Activated CD4-positive, alpha-beta T cell treated with anti-CD3 and anti-CD28 coated beads, Interleukin-2, amount 50 U/mL, for 16 hours (primary cell): ENCODE measurements at regions not wholly inside any gene's neighbourhood (a gene's known extent, or its start where the extent isn't known, plus 50 kb on each side); places are given as distances from the start of the nearest gene placed in this dataset.
A peak's percentile ranks its signal among the peaks of the same experiment; 100 is the strongest.
"Not testable (repeated sequence)": the region's sequence is repeated elsewhere in the genome, so short reads cannot be mapped to it uniquely, and the experiment has no call there.

Experiments used
- DNase-seq: peaks from one replicate; pipeline ENCODE4 v3.0.0-alpha.2; 2020

DNA sequence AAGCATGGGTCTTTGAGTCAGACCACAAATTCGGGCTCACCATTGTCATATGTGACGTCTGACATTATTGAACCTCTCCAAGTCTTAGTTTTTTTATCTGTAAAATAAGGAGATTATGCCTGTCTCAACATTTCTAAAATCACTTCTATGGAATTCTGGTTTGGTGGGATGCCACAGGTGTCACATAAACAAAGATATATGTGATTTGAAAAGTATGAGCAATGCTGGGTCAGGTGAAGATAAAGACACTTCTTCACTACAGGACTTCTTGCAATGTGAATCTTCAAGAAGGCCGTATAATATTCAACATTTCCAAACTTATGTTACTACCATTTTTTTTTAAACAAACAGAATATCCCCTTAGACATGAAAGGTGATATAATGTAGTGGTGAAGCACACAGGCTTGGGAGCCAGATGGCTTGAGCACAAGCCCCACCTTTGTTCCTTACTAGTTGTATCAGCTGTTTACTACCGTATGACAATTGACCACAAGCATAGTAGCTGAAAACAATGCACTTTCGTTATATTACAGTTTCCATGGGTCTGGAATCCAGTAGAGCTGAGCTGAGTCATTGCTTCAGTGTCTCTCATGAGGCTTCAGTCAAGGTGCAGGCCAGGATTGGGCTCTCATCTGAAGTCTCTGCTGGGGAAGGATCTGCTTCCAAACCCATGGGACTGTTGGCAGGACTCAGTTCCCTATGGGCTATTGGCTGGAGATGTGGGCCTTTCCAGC, 87.7 kb downstream of the UTP18 start:
- DNase-seq = no peak

DNA sequence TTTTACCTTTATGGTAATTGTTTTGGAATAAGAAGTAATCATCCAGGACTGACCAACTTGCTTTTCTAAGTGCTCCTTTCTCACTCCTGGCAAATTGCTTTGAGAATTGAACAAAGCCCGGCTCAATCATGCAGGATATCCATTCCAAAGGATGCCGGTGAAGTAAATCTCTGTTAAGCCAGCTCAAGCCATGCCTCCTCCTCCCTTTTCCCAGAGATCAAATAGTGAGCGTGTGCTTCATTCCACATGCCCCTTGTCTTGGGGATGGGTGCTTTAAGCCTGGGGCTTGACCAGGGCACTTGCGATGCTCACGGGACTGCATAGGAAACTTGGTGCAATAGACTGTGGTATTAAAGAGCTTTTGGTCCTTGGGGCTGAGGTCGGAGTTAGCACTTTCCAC, 90.7 kb downstream of the UTP18 start:
- no peak for DNase-seq

DNA sequence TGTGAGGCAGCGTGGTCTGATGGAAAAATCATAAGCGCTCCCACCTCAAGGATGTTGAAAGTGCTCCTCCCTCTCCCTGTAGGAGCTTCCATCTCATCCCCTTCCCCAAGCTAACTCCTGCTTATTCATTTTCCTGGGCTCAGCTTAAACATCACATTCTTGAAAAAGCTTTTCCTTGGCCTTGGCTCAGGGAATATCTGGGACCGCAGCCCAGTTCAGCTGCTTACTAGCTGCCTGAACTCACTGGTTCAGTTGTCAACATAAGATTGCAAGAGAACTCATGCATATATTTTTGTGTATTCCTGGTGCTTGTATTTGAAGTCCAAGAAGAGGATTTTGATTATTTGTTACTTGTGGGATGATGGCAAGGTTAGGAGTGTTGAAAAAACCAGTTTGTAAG, 91.5 kb downstream of the UTP18 start:
- DNase-seq = no peak

DNA sequence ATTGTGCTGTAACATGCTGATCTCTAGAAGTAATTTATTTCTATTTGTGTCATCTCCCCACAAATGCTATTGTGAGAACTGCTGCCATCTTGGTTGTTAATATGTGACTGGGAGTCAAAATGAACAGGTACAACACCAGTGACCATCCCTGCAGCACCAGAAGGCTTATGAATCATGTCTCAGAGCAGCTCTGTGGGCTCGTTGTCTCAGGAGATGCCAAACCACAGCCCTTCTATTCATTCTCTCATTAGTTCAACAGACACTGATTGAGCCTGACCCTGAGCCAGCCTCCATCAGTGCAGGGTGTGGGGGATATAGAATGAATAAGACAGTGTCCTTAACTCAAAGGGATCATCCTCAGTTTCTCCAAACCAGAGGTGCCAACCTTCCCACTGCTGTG, 92.5 kb downstream of the UTP18 start:
- no peak for DNase-seq

DNA sequence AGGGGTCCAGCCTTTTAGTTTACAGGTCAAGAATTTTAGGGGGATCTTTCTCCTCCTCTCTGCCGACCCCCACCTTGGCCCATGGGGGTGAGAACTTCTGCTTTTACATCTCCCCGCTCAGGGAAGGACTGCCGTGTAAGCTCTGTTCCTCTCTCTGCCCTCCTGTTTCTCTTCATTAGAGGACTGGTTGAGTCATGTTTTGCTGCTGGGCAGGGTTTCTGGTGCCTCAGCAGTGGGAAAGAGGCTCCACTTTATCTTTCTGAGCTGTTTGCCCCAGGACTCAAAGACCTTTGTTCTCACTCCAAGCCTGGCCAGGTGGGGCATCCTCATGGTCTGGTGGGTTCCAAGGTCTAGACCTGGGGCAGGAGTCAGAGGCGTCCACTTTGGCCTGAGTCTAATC, 93.0 kb downstream of the UTP18 start:
- DNase-seq = no peak

DNA sequence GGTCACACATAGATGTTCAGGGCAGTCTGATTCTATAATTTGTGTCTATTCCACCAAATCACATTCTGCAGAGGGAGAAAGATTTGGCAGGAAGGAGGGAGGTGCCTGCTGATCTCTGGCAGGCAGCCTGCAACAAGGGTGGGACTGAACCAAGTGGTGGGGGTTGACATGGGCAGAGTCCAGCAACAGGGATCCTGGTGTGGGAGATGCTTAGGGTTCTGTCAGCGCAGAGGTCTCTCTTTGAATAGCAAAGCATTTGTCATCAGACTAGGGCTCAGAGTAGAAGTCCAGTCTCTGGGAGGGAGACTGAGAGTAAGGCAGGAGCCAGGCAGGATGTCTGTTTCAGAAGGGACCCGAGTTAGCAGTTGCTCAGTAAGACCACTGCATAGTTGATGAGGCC, 94.6 kb downstream of the UTP18 start:
- DNase-seq = no peak

DNA sequence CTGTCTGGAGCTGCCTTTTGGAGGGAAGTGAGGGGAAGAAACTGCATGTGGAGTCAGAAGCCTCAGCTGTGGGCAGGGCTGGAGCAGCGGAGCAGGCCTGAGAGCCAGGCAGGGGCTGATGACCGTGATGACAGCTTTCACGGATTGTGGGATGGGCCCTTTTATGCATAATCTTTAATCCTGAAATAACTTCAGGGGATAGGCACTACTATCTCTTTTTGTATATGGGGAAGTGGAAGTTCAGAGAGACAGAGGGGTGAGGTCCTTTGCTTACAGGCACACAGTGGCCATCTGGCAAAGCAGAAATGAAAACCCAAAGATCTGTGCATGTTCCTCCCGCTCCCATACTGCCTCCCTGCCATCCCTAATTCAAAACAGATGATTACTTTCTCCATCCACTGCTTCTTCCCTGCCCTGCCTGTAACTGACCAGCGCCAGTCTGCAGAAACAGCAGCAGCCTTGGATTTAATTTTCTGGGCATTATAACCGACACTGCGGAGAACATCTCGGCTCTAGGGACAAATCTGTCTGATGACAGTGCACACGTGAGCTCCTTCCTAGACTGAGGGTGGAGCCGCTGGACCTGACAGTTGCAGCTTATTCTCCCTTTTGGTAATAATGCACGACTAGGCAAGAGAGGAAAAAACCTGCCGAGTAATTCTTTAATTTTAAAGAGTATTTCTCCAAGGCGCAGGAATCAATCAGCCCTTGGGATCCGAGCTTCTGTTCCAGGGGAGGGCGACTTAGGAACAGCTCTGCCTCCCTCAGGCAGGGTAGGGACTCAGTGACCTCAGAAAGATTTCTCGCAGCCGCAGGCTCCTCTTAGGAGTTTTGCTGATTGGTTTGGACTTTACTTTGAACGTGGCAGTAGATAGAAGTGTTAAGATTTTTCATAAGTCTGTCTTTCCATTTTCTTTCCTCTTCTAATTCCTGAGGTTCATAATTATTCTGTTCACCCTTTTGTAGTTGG, 95.4 kb downstream of the UTP18 start:
- DNase-seq = no peak

DNA sequence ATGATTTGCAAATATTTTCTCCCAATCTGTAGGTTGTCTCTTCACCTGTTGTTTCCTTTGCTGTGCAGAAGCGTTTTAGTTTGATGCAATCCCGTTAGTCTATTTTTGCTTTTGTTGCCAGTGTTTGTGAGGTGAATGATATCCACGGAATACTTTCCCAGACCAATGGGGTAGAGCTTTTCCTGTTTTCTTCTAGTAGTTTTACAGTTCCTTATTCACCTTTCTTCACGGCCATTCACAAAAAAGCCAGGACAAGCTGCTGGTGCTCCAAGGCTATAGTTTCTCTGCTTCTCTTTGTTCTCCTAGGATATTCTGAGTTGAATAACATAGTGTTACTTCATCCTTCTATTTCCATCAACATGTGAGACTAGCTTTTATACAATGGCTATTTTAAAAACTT, 98.7 kb downstream of the UTP18 start:
- DNase-seq = no peak

DNA sequence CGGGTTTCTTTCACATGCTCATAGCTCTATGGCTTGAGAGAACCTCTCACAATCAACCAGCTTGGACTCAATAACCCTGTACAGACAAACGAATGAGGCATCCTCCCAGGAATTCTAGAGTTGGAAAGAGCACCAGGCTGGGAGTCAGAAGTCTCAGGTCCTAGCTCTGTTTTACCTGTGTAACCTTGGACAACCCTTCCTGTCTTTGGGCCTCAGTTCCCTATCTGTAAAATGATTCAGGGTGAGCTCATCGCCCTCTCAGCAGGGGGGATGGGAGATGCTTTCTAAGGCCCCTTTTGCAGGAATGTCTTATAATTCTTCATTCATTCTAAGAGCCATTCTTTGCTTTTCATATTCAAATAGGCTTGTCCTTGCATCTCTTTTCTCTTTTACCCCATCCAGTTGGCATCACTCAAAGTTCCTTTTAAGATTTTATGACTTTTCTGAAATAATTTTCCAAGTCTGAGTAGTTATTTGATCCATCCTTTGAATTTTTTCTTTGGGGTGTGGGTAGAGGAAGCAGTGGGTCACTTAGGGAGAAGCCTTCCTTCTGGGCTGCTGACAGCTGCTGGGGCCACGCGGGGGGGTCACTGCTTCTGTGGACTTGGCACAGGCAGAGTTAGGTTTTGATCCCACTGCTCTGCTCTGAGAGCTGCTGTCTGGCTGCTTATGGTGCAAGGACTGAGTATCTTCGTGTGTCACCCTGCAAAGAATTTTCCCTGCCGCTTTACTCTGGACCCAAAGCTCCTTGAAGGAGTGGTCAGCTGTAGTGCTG, 102.7 kb downstream of the UTP18 start:
- DNase-seq = no peak

DNA sequence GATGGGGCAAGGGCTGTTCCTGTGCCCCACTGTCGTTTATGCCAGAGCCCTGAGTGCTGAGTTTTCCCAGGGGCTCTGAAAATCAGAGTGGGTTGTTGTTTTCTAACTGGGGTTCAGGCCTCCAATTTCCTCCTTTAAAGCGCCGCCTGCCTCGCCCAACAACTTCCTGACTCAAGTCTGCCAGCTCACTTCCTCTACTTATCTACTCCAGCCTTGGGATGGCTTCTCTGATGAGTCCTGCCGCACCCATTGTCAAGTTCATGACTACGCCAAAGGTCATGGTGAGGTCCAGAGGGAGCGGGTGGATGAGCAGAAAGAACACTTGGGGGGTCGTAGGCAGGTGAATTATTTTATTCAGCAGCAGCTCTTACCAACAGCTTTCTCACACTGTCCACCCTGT, 104.7 kb downstream of the UTP18 start:
- no peak for DNase-seq

DNA sequence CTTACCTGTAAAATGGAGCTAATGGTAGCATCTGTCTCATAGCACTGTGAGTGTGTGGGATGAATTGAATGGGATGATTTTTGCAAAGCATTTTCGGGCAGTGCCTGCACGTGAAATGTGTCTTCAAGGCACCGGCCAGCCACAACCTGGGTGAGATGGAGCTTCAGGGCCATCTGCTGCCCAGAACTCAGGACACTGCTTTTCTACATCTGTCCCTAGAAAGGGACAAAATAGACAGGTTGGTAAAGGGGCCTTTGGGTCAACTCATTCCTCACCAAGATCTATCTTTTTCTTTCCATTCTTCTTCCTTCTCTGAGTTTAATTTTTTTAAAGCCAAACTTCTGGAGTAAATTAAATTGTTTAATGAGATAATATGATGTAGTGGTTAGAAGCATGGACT, 106.5 kb downstream of the UTP18 start:
- no peak for DNase-seq

DNA sequence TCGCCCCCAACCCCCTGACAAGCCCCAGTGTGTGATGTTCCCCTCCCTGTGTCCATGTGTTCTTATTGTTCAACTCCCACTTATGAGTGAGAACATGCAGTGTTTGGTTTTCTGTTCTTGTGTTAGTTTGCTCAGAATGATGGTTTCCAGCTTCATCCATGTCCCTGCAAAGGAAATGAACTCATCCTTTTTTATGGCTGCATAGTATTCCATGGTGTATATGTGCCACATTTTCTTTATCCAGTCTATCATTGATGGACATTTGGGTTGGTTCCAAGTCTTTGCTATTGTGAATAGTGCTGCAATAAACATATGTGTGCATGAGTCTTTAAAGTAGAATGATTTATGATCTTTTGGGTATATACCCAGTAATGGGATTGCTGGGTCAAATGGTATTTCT, 107.5 kb downstream of the UTP18 start:
- not testable (repeated sequence) for DNase-seq

DNA sequence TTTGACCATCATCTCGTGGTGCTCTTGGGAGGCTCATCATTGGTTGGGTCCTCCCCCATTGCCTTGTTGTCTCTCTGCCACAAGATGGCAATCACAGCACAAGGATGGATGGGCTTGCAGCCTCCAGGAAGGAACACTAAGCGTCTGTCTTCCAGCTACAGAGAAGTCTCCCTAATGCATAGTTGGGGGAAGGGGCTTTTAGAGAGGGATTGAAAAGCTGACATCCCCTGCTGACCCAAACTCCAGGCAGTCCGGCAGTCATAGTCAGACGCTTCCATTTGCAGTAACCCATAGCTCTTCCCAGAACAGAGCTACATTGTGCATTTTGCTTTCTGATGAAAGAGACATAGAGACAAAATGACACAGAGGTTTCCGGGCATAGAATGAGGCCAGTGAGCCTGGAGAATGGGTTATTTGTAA, 111.4 kb downstream of the UTP18 start:
- peak; percentile 64 for DNase-seq

DNA sequence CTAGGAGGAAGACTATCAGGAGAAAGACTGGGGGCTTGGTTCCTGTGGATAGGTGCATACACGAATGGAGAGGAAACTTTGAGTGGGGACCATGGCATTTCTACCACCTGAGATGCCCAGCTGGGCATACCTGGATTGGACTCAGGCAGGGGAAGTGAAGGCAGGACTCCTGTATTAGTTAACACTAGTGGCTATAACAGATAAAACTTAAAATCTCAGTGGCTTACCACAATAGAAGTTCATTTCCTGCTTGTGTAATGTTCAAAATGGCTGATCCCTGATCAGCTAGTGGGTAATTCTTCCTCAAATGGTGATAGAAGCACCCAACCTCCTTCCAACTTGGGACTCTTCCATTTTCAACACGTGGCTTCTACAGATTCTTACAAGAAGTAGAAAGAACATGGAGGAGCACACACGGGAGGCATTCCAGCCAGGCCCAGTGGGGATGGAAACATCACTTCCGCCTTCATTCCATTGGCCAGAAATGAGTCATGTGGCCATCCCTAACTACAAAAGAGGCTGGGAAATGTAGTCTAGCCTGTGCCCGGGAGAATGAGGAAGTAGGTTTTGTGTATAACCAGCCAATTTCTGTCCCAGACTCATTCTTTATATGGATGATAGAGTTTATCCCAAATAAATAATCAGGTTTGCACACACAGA, 112.1 kb downstream of the UTP18 start:
- DNase-seq = peak; percentile 39

DNA sequence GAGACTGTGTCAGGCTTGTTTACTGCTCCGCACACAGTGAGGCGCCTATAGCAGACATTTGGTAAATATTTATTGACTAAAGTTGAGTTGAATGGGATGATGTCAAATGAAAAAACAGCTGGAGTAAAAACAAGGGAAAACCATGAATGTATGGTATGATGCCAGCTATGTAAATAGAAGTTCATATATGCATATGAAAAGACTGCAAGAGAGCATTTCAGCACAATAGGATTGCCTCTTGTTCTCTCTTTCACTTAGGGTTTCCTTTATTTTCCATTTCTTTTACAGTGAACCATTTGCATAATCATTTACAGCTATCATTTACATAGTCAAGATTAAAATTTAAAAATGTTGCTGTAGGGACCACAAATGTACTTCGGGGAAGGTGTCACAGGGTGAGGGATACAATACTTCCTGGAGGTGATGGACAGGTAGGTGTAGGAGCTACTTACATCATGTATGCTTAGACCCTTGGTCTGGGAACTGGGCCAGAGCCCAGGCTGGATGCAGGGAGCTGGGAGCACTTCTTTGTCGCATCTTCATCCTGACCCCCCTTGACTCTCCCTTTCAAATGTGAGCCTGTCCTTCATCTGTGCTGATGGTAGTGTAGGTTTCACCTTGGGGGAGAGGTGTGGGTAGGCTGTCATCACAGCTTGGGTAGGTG, 113.3 kb downstream of the UTP18 start:
- no peak for DNase-seq

DNA sequence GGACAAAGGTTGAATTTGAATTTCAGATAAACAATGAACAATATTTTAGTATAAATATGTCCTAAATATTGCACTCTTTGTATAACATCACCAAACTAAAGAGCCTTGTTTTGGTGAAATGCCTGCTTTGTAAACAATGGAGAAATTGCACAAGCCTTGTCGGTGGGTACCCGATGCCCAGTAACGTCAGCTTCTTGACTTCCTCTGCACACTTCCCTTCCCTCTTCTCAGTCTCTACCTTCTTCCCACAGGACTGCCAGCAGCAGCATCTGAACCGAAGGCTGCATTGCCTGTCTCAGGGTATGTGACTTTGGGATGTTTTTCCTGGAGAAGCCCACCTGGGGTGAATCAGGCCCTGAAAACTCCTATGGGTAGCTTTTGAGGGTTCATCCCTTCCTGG, 113.9 kb downstream of the UTP18 start:
- no peak for DNase-seq

DNA sequence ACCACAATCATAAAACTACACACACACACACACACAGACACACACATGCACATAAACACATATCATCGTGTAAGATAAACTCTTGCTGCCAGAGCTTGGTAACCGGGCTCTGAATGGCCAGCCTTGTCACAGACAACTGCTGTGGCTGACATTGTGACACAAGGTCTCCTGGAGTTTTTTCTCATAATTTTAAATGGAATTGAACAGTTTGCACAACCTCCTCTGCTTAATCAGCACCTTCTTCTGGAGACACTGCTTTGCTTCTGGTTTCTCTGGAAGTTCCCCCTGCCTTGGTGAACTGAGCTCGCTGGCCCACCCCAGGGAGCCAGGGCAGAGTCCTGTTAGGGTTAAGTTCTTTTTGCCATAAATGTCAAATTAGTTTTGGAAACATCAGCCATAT, 115.4 kb downstream of the UTP18 start:
- no peak for DNase-seq

DNA sequence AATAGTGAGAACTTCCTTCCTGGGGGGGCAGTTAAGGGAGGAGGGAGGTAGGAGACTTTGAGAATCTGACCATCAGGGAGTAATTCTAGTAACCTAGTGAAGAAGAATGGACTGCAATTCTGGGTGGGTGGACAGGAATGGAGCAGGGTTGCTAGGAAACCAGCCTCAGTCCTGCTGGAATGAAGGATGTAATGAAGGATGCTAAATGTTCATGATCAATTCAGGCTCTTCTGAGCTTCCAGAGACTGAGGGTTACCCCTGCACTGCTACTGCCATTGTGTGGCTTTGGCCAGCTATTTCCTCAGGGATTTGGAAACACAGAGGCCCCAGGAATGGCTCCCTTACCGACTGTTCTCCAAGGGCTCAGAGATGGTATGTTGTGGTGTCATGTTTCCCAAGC, 116.4 kb downstream of the UTP18 start:
- DNase-seq = no peak

DNA sequence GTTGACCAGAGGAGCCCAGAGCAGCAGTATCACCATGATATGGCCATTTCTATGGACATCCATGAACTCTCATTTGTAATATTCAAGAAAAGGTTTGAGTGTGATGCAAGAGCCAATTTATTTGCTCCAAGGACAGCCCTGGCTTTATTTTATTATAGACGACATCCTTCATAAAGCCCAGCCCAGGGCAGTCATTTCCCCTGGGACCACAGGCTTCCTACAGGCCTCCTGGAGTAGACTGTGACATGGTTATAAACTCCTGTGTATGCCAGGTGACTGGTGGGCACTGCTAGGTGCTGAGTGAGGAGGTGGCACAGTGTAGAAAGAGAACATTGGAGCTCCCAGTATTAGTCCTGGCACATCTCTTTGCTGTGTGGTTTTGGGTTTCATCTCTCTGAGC, 120.9 kb downstream of the UTP18 start:
- no peak for DNase-seq

DNA sequence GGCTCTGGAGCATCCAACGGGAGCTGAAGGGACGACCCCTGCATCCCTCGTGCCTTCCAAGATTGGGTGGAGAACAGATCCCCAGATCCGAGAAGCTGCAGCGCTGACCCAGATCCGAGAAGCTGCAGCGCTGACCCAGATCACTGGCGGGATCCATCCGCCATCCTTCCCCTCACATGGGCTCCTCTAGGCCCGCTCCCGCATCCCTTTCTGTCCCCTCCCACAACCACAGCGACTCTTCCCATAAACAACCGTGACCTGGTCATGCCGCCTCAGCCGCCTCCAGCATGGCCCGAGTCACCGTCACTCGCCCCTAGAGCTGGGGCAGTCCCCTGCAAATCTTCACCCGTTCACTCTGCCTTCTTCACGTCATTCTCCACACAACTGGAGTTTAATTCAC, 124.9 kb downstream of the UTP18 start:
- DNase-seq = no peak

DNA sequence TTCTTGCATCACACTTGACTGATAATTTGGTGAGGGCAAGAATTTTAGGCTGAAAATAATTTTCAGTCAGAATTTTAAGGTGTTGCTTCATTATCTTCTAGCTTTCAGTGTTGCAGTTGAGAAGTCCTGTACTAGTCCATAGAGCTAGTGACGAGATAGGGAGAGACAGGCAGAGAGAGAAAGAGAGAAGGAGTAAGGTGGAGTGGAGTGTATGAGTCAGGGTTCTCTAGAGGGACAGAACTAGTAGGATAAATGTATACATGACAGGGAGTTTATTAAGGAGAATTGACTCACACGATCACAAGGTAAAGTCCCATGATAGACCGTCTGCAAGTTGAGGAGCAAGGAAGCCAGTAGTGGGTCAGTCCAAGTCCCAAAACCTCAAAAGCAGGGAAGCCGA, 127.2 kb downstream of the UTP18 start:
- DNase-seq = no peak

DNA sequence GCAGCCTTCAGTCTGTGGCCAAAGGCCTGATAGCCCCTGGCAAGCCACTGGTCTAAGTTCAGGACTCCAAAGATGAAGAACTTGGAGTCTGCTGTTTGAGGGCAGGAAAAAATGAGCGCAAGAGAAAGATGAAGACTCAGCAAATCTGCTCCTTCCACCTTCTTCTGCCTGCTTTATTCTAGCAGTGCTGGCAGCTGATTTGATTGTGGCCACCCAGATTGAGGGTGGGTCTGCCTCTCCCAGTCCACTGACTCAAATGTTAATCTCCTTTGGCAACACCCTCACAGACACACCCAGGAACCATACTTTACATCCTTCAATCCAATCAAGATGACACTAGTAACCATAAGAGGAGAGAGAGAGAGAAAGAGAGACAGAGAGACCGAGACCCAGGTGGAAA, 127.6 kb downstream of the UTP18 start:
- DNase-seq = no peak
